K562 (cell line): ENCODE measurements at regions not wholly inside any gene's neighbourhood (a gene's known extent, or its start where the extent isn't known, plus 50 kb on each side); places are given as distances from the start of the nearest gene placed in this dataset.
A peak's percentile ranks its signal among the peaks of the same experiment; 100 is the strongest.

Experiments
- ATAC-seq: fragments of 200-7000 bp; cut with Tn5 transposase; 3 replicates; pipeline ENCODE4 v1.9.1; 2020; ENCODE audit warnings: moderate library complexity
- BruUV-seq: library from RNA; stranded (reverse); fragments of 400-500 nt; replicated peaks from 2 replicates; lab custom pipeline; 2021; lab: Mats Ljungman, UMichigan
- CTCF ChIA-PET: fragments of 300-600 bp; formaldehyde crosslinking; extraction: SDS; loops from one replicate; lab custom pipeline; 2021; ENCODE audit warnings: low intra/inter-chr PET ratio; lab: Yijun Ruan, JAX
- POLR2A ChIA-PET: fragments of 300-600, 350-650 bp; sonication (Branson Sonifier 250); formaldehyde crosslinking; extraction: SDS; loops from one replicate; lab custom pipeline; 2021; ENCODE audit warnings: antibody characterized with exemption, inconsistent platforms; lab: Yijun Ruan, JAX
- DNase-seq, 4 experiments: peaks; one replicate each; pipeline versions ENCODE4 v3.0.0 to v3.0.0-alpha.2; 2011 to 2018; ENCODE audit warnings: low spot score in 3 of 4, mixed read lengths in 3 of 4; ENCODE audit errors: extremely low read depth in 1 of 4
- FAIRE-seq: peaks from 2 replicates; lab custom pipeline; 2011; peaks lifted over from hg19 to GRCh38; lab: Jason Lieb, UNC
- H2AFZ ChIP-seq: 2 replicates; pipeline ENCODE4 v1.6.0; 2011; ENCODE audit warnings: low read depth, low read length, control low read depth, inconsistent platforms
- H3K27ac ChIP-seq: fragments of 200-600 bp; 3 replicates; pipeline ENCODE4 v1.8.0; 2011; ENCODE audit warnings: low read depth, mild to moderate bottlenecking, control low read depth, inconsistent platforms, low read length, moderate library complexity, mixed read lengths; ENCODE audit errors: extremely low read depth
- H3K27me3 ChIP-seq, 2 experiments: fragments of 300-600 bp in 1 of 2; 2 replicates in 1 of 2; 3 replicates in 1 of 2; pipeline versions ENCODE4 v1.6.0 to v1.8.0; 2011; ENCODE audit warnings: inconsistent platforms in 2 of 2, low read length in 2 of 2, mild to moderate bottlenecking in 1 of 2, mixed read lengths in 1 of 2, moderate library complexity in 1 of 2; ENCODE audit not compliant: control insufficient read depth in 2 of 2, insufficient read depth in 2 of 2
- H3K36me3 ChIP-seq: fragments of 300-600 bp; 3 replicates; pipeline ENCODE4 v1.8.0; 2011; ENCODE audit warnings: mild to moderate bottlenecking, low read length, inconsistent platforms; ENCODE audit not compliant: control insufficient read depth, insufficient read depth
- H3K4me1 ChIP-seq, 2 experiments: fragments of 200-600 bp in 1 of 2; replicated peaks in 1 of 2; 2 replicates in 1 of 2; 3 replicates in 1 of 2; pipeline versions ENCODE4 v1.5.1 to v1.8.0; 2011; ENCODE audit warnings: inconsistent platforms in 2 of 2, low read length in 2 of 2, mild to moderate bottlenecking in 1 of 2, mixed read lengths in 1 of 2, moderate library complexity in 1 of 2; ENCODE audit not compliant: control insufficient read depth in 2 of 2, insufficient read depth in 2 of 2
- H3K4me2 ChIP-seq: 2 replicates; pipeline ENCODE4 v1.6.1; 2011; ENCODE audit warnings: low read length, control low read depth, inconsistent platforms, mixed read lengths; ENCODE audit not compliant: insufficient read depth
- H3K4me3 ChIP-seq: fragments of 200-600 bp; sonication (generic), shearing (Covaris generic); 2 replicates; pipeline ENCODE4 v1.5.1; 2016; ENCODE audit warnings: control low read depth, inconsistent platforms
- H3K79me2 ChIP-seq: fragments of 200-600 bp; 3 replicates; pipeline ENCODE4 v1.8.0; 2011; ENCODE audit warnings: low read length, inconsistent platforms; ENCODE audit not compliant: control insufficient read depth, insufficient read depth
- H3K9ac ChIP-seq, 2 experiments: 2 replicates each; pipeline versions ENCODE4 v1.6.0 to v1.6.1; 2011; ENCODE audit warnings: low read depth in 2 of 2, low read length in 2 of 2, control low read depth in 1 of 2, inconsistent platforms in 1 of 2, mild to moderate bottlenecking in 1 of 2, mixed read lengths in 1 of 2; ENCODE audit not compliant: insufficient read depth in 1 of 2
- H3K9me1 ChIP-seq: one replicate; pipeline ENCODE4 v1.6.0; 2011; ENCODE audit warnings: inconsistent platforms, mild to moderate bottlenecking, low read length, moderate library complexity; ENCODE audit not compliant: control insufficient read depth, insufficient read depth
- H3K9me3 ChIP-seq: replicated peaks from 2 replicates; pipeline ENCODE4 v1.5.1; 2011; ENCODE audit warnings: low read depth, low read length, inconsistent platforms; ENCODE audit not compliant: control insufficient read depth, insufficient read depth
- H4K20me1 ChIP-seq: replicated peaks from 2 replicates; pipeline ENCODE4 v1.6.1; 2011; ENCODE audit warnings: low read length, inconsistent platforms, mixed read lengths; ENCODE audit not compliant: control insufficient read depth, insufficient read depth
- CHD4 ChIP-seq: fragments of 200-600 bp; sonication (generic); IDR thresholded peaks from 3 replicates; pipeline ENCODE4 v1.6.1; 2012; ENCODE audit warnings: low read depth, mild to moderate bottlenecking, mixed read lengths, low read length, inconsistent platforms; ENCODE audit not compliant: insufficient read depth, insufficient replicate concordance, poor library complexity, severe bottlenecking
- FUS ChIP-seq: fragments of 200-400 bp; formaldehyde crosslinking; optimal IDR thresholded peaks from 2 replicates; pipeline ENCODE3; 2017; ENCODE audit warnings: low read depth, low read length
- HES1 ChIP-seq: fragments of 450-650 bp; IDR thresholded peaks from 2 replicates; pipeline ENCODE4 v1.6.1; 2016; ENCODE audit warnings: low read depth, mild to moderate bottlenecking, moderate library complexity
- ILF3 ChIP-seq: fragments of 450-650 bp; IDR thresholded peaks from 2 replicates; pipeline ENCODE4 v1.6.1; 2018; ENCODE audit warnings: antibody characterized with exemption, mild to moderate bottlenecking, moderate library complexity, borderline replicate concordance
- MLLT1 ChIP-seq, 2 experiments: fragments of 450-650 bp; IDR thresholded peaks; 2 replicates each; pipeline ENCODE4 v1.6.1; 2016
- MTA3 ChIP-seq: fragments of 450-650 bp; formaldehyde crosslinking; IDR thresholded peaks from 2 replicates; pipeline ENCODE4 v1.6.1; 2017; ENCODE audit warnings: mild to moderate bottlenecking, borderline replicate concordance
- NFRKB ChIP-seq: fragments of 450-650 bp; IDR thresholded peaks from 2 replicates; pipeline ENCODE4 v1.6.1; 2016; ENCODE audit warnings: low read depth
- RNF2 ChIP-seq: sonication (generic); IDR thresholded peaks from 2 replicates; pipeline ENCODE4 v1.6.1; 2016
- SIRT6 ChIP-seq: IDR thresholded peaks from one replicate; pipeline ENCODE4 v1.6.1; 2012; ENCODE audit warnings: low read depth, mild to moderate bottlenecking, control low read depth, inconsistent platforms, low read length, moderate library complexity
- TEAD4 ChIP-seq, 2 experiments: sonication (generic) in 1 of 2; formaldehyde crosslinking in 1 of 2; IDR thresholded peaks; 2 replicates each; pipeline versions ENCODE4 v1.6.1 to v1.8.0; 2012 to 2022; ENCODE audit warnings: borderline replicate concordance in 1 of 2, inconsistent platforms in 1 of 2, low read length in 1 of 2, mild to moderate bottlenecking in 1 of 2, missing genetic modification reagents in 1 of 2
- XRCC4 ChIP-seq: IDR thresholded peaks from one replicate; pipeline ENCODE4 v1.6.1; 2011; ENCODE audit not compliant: insufficient read depth, insufficient read length; ENCODE audit errors: extremely low read depth
- YY1 ChIP-seq, 3 experiments: IDR thresholded peaks; 2 replicates each; pipeline ENCODE4 v1.6.1; 2011; ENCODE audit warnings: low read length in 2 of 3, mild to moderate bottlenecking in 2 of 3, moderate library complexity in 2 of 3, borderline replicate concordance in 1 of 3, control low read depth in 1 of 3, low read depth in 1 of 3; ENCODE audit not compliant: insufficient read depth in 3 of 3, insufficient replicate concordance in 2 of 3, control insufficient read depth in 1 of 3, insufficient read length in 1 of 3; ENCODE audit errors: extremely low read depth in 1 of 3
- ZBTB33 ChIP-seq: sonication (generic); formaldehyde crosslinking; IDR thresholded peaks from 2 replicates; pipeline ENCODE4 v1.8.1; 2023; ENCODE audit warnings: mild to moderate bottlenecking, missing genetic modification reagents
- ZNF12 ChIP-seq: sonication (generic); formaldehyde crosslinking; IDR thresholded peaks from 2 replicates; pipeline ENCODE4 v1.4.0; 2020; ENCODE audit warnings: mild to moderate bottlenecking, missing genetic modification reagents
- ZNF3 ChIP-seq: fragments of 250-450 bp; sonication (Bioruptor Pico); IDR thresholded peaks from 2 replicates; pipeline ENCODE4 v1.5.0; 2021; ENCODE audit warnings: mild to moderate bottlenecking, moderate library complexity
- WGBS: fragments of 100-300 bp; shearing (Covaris generic); methylation state at CpG from one replicate; pipeline ENCODE4 v1.1.6; 2016; ENCODE audit warnings: low coverage, mixed read lengths; ENCODE audit not compliant: insufficient coverage; ENCODE audit errors: missing lambda C conversion rate; 5-methylcytosine and 5-hydroxymethylcytosine counted together
- in situ Hi-C: fragments of 300-500 bp; cut with MboI; formaldehyde crosslinking; loops from 4 replicates; pipeline ENCODE4 v1.15.0; 2018; ENCODE audit warnings: inconsistent platforms, mixed read lengths
- intact Hi-C: fragments of 100-400 bp; cut with micrococcal nuclease; formaldehyde crosslinking; loops from 2 replicates; pipeline ENCODE4 v1.14.2; 2022

- no peak for TF ChIP-seq XRCC4
- no peak for TF ChIP-seq HES1
- TF ChIP-seq RNF2, result no peak
- TF ChIP-seq CHD4, result no peak
These were observed 84.6 kb upstream of the BTN3A2 start (continued) for GRCh38 chr6:26280407-26280806.

GRCh38 chr6:26284537-26285142 is 80.4 kb upstream of the BTN3A2 start:
- peaks cover 53% of the 10 kb centered on the region for H3K79me2 ChIP-seq
- H3K9ac ChIP-seq, result peak overlapping the region; percentile 90 to 96
- WGBS, result 1% methylated on average over 23 of the region's 23 CpGs
- peaks cover 20% of the 10 kb centered on the region for H3K9me3 ChIP-seq
- ChIA-PET POLR2A (interaction anchor here (0.8 to 4.8 kb wide), 33 partner anchors 10 to 1608 kb away, joined by 3 to 194 read pairs (median 11); a partner anchor contains a TSS), CTCF (interaction anchor here (1.0 kb wide), 1 partner anchor 81 kb away, joined by 4 read pairs; a partner anchor contains a TSS)
- peaks cover 7% of the 10 kb centered on the region; the same call in 1 of the 2 replicates for H4K20me1 ChIP-seq
- BruUV-seq, result no TSS peak
- FAIRE-seq, result no peak
- peak overlapping the region; percentile 97 for H3K27ac ChIP-seq
- H3K27me3 ChIP-seq, result no peaks in the 10 kb centered on the region
- DNase-seq, result peak in 1 of 4 experiments; percentile 78
- peak overlapping the region; percentile 50 for H3K4me3 ChIP-seq
- ATAC-seq, result peak; percentile 33
- peaks cover 55% of the 10 kb centered on the region for H3K36me3 ChIP-seq
- in situ Hi-C loops, result no loop called here
- peak overlapping the region; percentile 84 for H3K4me2 ChIP-seq
- H3K9me1 ChIP-seq, result no peaks in the 10 kb centered on the region
- H2AFZ ChIP-seq, result peak overlapping the region; percentile 28
- H3K4me1 ChIP-seq, result peaks cover 11 to 19% of the 10 kb centered on the region in 2 experiments; a peak in 4 of 5 replicates
- intact Hi-C loops, result loop anchor here (1.0 to 10.0 kb wide), 8 partner anchors 20 to 860 kb away; a partner anchor contains a TSS
- TF ChIP-seq ZNF3 (CRISPR knock-in tag) (0 out of 2 replicates have a peak, but pooled peaks have one; percentile 7), MTA3 (no peak), MLLT1 (IDR thresholded peaks at IDR 0.05) (peak; percentile 45 to 82; a peak in 1 of 4 replicates), NFRKB (0 out of 2 replicates have a peak, but pooled peaks have one; percentile 74), ZBTB33 (CRISPR knock-in tag) (no peak), ILF3 (0 out of 2 replicates have a peak, but pooled peaks have one; percentile 36), FUS (peak; percentile 44), SIRT6 (peak; percentile 50), ZNF12 (no peak), TEAD4 (IDR thresholded peaks at IDR 0.05; ENCODE audit: low read length) (0 out of 2 replicates have a peak, but pooled peaks have one; percentile 14), TEAD4 (CRISPR knock-in tag; IDR thresholded peaks at IDR 0.05; ENCODE audit: borderline replicate concordance) (no peak), YY1 (IDR thresholded peaks at IDR 0.05; ENCODE audit: borderline replicate concordance in 1 of 3, control insufficient read depth in 1 of 3, extremely low read depth in 1 of 3, insufficient read depth in 3 of 3, insufficient read length in 1 of 3, insufficient replicate concordance in 2 of 3, low read depth in 1 of 3, low read length in 2 of 3) (peak; percentile 60 to 91 (median 80))
